22Rv1 (cell line): ENCODE measurements at regions not wholly inside any gene's neighbourhood (a gene's known extent, or its start where the extent isn't known, plus 50 kb on each side); places are given as distances from the start of the nearest gene placed in this dataset.

Experiments
- ZFX ChIP-seq: fragments of 450-650 bp; IDR thresholded peaks from 2 replicates; pipeline ENCODE4 v1.6.1; 2017; ENCODE audit warnings: antibody characterized with exemption, borderline replicate concordance
- TF ChIP-seq, protein P1 (sequence below): fragments of 450-650 bp; IDR thresholded peaks from 2 replicates; pipeline ENCODE4 v1.5.1; 2017; ENCODE audit warnings: mild to moderate bottlenecking

GRCh38 chr4:26062215-26062614 lies 148.2 kb downstream of the SMIM20 start:
- TF ChIP-seq, protein P1, sequence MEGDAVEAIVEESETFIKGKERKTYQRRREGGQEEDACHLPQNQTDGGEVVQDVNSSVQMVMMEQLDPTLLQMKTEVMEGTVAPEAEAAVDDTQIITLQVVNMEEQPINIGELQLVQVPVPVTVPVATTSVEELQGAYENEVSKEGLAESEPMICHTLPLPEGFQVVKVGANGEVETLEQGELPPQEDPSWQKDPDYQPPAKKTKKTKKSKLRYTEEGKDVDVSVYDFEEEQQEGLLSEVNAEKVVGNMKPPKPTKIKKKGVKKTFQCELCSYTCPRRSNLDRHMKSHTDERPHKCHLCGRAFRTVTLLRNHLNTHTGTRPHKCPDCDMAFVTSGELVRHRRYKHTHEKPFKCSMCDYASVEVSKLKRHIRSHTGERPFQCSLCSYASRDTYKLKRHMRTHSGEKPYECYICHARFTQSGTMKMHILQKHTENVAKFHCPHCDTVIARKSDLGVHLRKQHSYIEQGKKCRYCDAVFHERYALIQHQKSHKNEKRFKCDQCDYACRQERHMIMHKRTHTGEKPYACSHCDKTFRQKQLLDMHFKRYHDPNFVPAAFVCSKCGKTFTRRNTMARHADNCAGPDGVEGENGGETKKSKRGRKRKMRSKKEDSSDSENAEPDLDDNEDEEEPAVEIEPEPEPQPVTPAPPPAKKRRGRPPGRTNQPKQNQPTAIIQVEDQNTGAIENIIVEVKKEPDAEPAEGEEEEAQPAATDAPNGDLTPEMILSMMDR, result no peak
- no peak for TF ChIP-seq ZFX
